DMS153 (cell line): ENCODE measurements at regions not wholly inside any gene's neighbourhood (a gene's known extent, or its start where the extent isn't known, plus 50 kb on each side); places are given as distances from the start of the nearest gene placed in this dataset.

Experiments used
- DNase-seq: peaks from one replicate; lab custom pipeline; 2025; lab: John Stamatoyannopoulos, UW

DNA sequence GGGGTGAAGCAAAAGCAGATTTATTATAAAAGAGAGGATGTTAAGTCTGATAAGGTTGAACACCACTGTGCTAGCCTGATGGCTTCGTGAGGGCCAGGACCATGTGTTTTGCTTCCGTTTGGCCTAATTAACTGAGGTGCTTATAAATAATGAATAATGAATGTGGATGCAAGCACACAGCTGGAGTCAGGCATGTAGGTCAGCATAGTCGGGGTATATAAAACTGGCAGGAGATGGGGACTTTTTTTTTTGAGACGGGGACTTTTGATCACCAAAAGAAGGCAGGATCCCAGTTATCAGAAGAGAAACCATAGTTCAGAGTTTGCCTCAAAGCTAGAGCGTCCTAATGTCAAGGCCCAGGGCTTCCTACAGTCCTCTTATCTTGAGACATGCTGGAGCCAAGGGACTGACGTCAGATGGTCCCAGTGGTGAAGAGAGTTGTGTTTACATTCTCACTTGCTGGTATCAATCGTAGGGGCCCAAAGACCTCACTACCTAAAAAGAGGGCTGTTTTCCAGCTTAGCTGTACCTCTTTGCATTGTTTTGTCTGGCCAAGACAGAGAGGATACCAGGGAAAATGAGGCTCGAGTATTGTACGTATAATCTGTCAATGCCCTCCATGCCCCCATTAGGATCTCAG lies 50.4 kb downstream of the RTL9 start:
- DNase-seq: no peak

DNA sequence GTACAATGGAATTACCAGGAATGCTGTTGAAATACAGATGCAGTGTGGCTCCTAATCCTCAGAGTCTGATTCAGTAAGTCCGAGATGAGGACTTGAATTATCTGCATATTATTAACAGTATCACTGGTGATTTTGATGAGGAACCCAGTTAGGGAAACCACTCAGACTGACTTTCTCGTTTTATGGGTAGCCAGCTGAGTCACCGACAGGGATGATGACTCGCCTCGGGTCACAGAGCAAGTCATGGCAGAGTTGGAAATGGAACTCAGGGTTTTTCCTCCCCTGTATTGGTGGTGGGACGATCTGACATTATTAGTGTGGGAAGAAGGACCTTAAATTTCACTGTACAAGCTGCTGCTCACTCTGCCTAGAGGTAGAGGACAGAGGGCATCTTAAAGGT lies 51.3 kb downstream of the RTL9 start:
- DNase-seq: no peak

DNA sequence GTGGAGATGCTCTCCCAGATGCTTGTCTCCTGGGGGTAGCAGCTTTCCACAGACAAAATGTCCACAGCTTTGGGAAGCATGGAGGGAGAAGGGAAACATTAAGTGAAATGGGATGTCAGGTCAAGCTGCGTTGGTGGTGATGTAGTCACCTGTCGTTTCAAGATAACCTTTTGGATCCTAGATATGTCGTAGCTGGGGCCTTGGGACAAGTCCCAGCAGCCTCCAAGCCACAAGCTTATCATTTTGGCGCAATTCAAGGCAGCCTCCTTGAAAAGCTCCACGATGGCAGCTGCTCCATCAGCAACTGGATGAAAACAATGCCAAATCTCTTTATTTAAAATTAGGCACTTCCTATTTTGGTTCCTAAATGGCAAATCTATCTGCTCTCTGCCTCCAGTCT lies 52.0 kb downstream of the RTL9 start:
- DNase-seq: no peak

DNA sequence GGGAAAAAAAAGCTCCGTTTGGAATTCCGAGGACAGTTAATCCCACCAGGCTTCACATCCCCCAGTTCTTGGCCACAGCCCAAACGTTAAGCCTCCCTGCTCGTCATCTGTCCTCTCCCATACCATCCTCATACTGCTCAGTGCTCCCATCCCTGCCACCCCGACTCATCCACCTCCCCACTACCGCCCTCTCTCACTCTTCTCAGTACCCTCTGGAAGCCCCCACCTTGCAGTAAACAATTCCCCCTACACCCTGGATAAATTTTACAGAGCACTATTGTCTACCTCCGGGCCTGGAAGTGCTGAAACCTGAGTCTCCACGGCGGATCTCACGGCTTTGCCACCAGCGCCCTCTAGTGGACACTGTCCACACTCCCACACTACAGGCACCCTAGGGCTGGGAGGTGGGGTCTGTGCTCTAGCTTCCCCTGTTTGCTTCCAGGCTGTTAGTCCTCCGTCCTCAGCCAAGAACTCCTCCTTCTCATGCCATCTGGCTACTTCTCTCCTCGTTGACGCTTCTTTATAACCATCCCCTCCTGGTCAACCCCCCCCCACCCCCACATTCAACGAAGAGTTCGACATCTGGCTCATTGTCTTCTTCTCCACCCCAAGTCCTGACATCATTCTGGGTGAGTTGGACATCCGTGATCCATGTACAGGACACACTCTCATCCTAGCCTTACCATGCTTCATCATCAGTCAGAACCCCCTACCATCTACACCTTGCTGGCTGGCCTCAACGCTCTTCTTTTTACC lies 54.5 kb downstream of the RTL9 start:
- peak; percentile 8 for DNase-seq

DNA sequence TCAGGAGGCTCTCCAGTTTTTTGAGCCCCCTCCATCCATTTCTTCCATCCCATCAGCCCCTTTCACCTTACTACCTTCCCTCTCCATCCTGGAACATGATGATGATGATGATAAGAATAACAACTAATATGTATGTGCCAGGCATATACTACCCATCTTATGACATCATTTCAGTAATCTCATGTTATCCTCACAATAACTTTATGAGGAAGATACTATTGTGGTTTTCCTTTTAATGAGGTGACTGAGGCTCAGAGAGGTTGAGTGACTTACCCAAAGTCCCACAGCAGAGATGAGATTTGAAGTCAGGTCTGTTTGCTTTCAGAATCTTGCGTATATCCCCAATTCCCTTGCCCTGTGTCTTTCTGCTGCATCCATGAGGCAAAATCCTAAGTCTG lies 55.1 kb downstream of the RTL9 start:
- DNase-seq: no peak

DNA sequence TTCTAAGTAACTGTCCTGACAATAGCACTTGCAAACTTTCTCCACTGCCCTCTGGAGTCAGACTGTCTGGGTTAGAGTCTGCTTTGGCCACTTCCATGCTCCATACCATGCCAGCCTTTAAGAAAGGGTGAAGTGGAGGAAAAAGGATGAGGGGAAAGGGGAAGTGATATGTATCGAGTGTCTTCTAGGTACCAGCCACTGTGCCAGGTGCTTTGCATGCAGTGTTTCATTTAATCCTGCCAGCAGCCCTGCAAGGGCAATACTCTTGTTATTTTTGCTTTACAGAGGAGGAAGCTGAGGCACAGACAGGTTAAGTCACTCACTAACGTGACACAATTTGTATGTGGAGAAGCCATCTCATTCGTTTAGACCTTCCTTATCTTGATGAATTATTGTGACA lies 55.6 kb downstream of the RTL9 start:
- no peak for DNase-seq

GRCh38 chrX:110414679-110415439 lies 56.2 kb downstream of the RTL9 start:
- no peak for DNase-seq

DNA sequence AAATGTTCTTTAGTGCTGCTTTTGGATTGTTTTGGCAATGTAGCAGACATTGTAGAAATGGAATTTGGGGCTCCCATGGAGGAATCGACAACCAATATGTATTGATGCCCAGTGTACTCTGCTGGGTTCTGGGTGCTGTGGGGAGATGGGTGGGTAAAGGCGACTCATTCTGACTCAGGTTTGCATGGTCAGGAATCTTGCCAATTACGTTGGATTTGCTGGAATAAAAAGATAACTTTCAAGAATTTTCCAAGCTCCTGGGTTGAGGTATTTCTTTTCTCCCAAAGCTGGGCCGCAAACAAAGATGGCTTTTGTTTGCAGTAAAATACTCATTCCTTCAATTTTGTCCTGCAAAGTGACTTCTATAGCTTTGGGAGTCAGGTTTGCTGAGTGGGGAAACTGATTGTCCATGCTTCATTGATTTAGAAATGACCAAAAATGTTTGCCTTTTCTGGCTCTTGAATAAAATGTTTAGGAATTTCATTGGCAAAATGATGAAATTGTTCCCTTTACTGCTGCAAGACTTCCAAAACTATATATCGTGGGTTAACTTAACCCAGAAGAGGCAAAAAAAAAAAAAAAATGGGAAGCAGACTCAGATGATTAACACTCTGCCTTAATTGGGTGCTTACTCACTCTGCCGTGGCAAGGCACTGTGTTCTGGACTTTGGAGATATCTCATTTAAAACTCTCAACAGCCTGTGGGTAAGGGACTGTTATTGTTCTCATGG lies 57.0 kb downstream of the RTL9 start:
- DNase-seq: no peak

DNA sequence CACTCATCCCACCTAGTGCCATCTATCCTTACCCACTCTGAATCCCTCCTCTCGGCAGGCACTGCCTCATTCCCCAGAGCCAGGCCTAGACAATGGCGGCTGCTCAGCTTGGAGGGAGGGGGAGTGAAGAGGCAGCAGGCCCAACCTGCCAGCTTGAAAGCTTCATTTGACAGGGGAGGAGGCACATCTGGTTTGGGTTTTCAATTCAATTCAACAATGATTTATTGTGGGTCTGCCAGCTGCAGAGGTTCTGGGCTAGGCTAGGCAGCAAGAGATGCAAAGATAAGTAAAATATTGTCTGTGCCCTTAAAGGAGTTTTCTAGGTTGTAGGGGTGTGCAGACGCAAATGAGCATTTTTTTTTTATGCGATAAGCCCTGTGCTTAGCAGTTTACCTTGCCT lies 58.5 kb downstream of the RTL9 start:
- no peak for DNase-seq

GRCh38 chrX:110418316-110419235 lies 59.9 kb downstream of the RTL9 start:
- DNase-seq: peak; percentile 36

GRCh38 chrX:110419512-110419911 lies 60.9 kb downstream of the RTL9 start:
- no peak for DNase-seq

- no peak for DNase-seq
These were observed 62.3 kb downstream of the RTL9 start for GRCh38 chrX:110420771-110421499.

GRCh38 chrX:110421500-110422455 lies 63.1 kb downstream of the RTL9 start:
- DNase-seq: no peak

GRCh38 chrX:110425222-110426154 lies 66.8 kb downstream of the RTL9 start:
- no peak for DNase-seq

DNA sequence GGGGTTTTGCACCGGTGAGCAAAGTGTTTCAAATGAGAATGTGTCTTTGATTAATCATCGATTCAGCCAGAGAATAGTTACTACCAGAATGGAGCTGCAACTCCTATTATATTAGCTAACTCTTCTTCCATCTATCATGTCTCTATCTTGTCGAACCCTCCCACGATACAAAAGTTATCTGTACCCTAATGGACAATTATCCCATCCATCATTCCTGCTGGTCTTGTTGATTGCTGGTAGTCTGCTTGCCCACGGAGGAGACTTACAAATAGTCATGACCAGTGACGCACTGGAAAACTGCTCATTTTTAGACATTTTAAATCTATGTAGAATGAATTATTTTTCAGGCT lies 67.5 kb downstream of the RTL9 start:
- DNase-seq: no peak

DNA sequence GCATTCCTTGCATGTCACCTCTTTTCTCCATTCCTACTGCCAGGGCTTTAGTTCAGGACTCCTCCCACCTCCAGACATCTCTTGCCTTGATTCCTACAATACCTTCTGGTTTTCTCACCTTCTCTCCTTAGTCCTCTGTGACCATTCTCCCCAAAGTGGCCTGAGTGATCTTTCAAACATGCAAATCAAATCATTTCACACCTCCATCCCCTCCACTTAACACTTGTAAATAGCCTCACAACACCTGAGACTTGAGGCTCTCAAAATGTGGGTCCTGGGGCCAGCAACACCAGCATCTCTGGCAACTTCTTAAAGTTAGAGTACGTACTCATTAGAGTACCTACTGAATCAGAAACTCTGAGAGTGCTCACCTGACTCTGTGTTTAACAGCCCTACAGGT lies 68.4 kb downstream of the RTL9 start:
- DNase-seq: no peak

DNA sequence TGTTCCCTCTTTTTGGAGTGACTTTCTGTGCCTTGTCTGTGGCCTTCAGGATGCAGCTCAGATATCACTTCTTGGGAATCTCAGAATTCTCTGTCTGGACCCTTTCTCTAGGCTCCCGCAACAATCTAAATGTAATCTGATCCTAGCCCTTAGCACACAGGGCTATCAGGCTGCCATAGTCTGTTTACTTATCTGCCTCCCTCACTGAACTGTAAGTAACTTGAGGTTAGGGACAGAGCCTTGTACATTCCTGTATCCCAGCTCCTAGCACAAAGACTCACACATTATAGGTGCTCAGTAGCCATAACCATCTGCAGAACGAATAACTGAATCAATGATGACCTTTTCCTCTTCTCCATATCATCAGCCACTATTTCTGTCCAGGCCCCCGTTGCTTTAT lies 69.5 kb downstream of the RTL9 start:
- DNase-seq: no peak

GRCh38 chrX:110430293-110431076 lies 71.8 kb downstream of the RTL9 start:
- no peak for DNase-seq
